Osteoblast (primary cell): ENCODE measurements at regions not wholly inside any gene's neighbourhood (a gene's known extent, or its start where the extent isn't known, plus 50 kb on each side); places are given as distances from the start of the nearest gene placed in this dataset.
A peak's percentile ranks its signal among the peaks of the same experiment; 100 is the strongest.

ENCODE experiments used
- DNase-seq: peaks from one replicate; pipeline ENCODE4 v3.0.0; 2011; ENCODE audit warnings: low spot score, mixed read lengths; ENCODE audit not compliant: insufficient read length; ENCODE audit errors: missing footprints
- H2AFZ ChIP-seq: 2 replicates; pipeline ENCODE4 v1.6.0; 2011; ENCODE audit warnings: mild to moderate bottlenecking, low read length
- H3K27ac ChIP-seq: 2 replicates; pipeline ENCODE4 v1.5.1; 2011; ENCODE audit warnings: mild to moderate bottlenecking, low read depth, low read length, moderate library complexity
- H3K27me3 ChIP-seq: 2 replicates; pipeline ENCODE4 v1.6.0; 2012; ENCODE audit warnings: mild to moderate bottlenecking, control low read depth, inconsistent platforms, low read length, moderate library complexity; ENCODE audit not compliant: insufficient read depth
- H3K36me3 ChIP-seq: 2 replicates; pipeline ENCODE4 v1.5.1; 2011; ENCODE audit warnings: mild to moderate bottlenecking, low read length, control low read depth, moderate library complexity; ENCODE audit not compliant: insufficient read depth
- H3K4me1 ChIP-seq: 2 replicates; pipeline ENCODE4 v1.5.1; 2011; ENCODE audit warnings: mild to moderate bottlenecking, low read length, control low read depth, moderate library complexity; ENCODE audit not compliant: insufficient read depth
- H3K4me2 ChIP-seq: 2 replicates; pipeline ENCODE4 v1.6.0; 2011; ENCODE audit warnings: mild to moderate bottlenecking, low read length; ENCODE audit not compliant: insufficient read depth
- H3K4me3 ChIP-seq: fragments of 200-600 bp; sonication (generic); 3 replicates; pipeline ENCODE4 v1.5.1; 2012; ENCODE audit warnings: mild to moderate bottlenecking, low read length, inconsistent platforms; ENCODE audit not compliant: insufficient read depth
- H3K79me2 ChIP-seq: 2 replicates; pipeline ENCODE4 v1.6.0; 2012; ENCODE audit warnings: mild to moderate bottlenecking, low read length, control low read depth, inconsistent platforms; ENCODE audit not compliant: insufficient read depth
- H3K9me3 ChIP-seq: 2 replicates; pipeline ENCODE4 v1.5.1; 2011; ENCODE audit warnings: low read depth, low read length, control low read depth
- H4K20me1 ChIP-seq: 2 replicates; pipeline ENCODE4 v1.6.0; 2012; ENCODE audit warnings: mild to moderate bottlenecking, low read length, control low read depth; ENCODE audit not compliant: insufficient read depth
- CTCF ChIP-seq: IDR thresholded peaks from 2 replicates; pipeline ENCODE4 v1.5.1; 2011; ENCODE audit warnings: mild to moderate bottlenecking, low read depth, low read length, moderate library complexity; ENCODE audit errors: extremely low read depth

DNA sequence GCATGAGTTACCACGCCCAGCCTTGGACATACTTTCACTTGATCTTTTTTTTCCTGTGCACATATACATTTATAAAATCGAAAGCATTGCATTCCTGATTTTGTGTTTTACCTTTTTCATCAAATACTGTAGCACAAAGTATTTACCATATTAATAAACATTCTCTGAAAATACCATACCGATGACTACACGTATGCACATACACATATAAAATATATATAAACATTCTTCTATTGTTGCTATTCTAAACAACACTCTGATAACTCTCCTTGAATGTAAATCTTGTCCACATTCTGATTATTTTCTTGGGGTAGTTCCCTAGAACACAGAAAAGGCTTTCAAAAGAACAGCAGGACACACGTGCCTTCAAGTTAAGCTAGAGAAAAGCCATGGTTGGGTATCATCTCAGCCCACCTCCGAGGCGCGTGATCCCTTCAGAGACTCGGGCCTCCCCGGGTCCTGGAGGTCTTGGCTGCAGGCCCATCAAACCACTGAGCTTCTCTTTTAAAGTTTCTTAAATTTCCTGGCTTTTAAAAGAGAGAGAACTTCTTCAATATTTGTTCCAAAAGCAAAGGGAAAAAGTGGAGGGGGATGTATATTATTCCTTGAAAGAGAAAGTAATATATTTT lies 198.1 kb downstream of the MYLK4 start:
- H3K36me3 ChIP-seq: no peaks in the 10 kb centered on the region
- H3K27ac ChIP-seq: no peak overlapping the region
- no peaks in the 10 kb centered on the region for H3K79me2 ChIP-seq
- H3K9me3 ChIP-seq: no peaks in the 10 kb centered on the region
- no peak overlapping the region for H3K4me3 ChIP-seq
- H2AFZ ChIP-seq: peak overlapping the region; percentile 69
- no peaks in the 10 kb centered on the region for H4K20me1 ChIP-seq
- H3K4me1 ChIP-seq: peaks cover 4% of the 10 kb centered on the region
- TF ChIP-seq CTCF: no peak
- no peak for DNase-seq
- peaks cover 8% of the 10 kb centered on the region for H3K27me3 ChIP-seq
- H3K4me2 ChIP-seq: peak overlapping the region; percentile 3

- no peak overlapping the region for H3K27ac ChIP-seq
These were observed 199.0 kb downstream of the MYLK4 start for GRCh38 chr6:2551705-2552104.

DNA sequence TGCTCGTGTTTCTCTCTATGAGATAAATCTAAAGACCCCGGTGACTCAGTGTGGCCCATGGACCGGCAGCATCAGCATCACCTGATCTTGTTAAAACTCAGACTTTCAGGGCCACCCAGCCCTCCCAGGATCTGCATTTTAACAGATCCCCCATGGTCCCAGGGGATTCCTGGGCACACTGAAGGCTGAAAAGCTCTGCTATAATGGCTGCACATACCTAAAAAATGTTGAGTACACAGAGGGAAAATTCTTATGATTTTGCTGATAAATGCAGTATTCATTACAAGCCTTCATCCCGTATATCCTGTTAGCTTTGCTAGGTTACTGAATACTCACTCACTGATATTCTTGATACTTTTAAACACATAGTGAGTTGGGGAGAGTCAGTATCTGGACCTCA lies 200.5 kb downstream of the MYLK4 start:
- Histone ChIP-seq H3K9me3 (no peaks in the 10 kb centered on the region), H3K4me2 (no peak overlapping the region), H3K36me3 (no peaks in the 10 kb centered on the region), H2AFZ (no peak overlapping the region), H3K4me1 (peaks cover 4% of the 10 kb centered on the region), H3K79me2 (no peaks in the 10 kb centered on the region), H3K27ac (no peak overlapping the region), H3K27me3 (peaks cover 7% of the 10 kb centered on the region), H4K20me1 (no peaks in the 10 kb centered on the region), H3K4me3 (no peak overlapping the region)
- no peak for DNase-seq
- no peak for TF ChIP-seq CTCF

More at GRCh38 chr6:2551705-2552104, 199.0 kb downstream of the MYLK4 start:
- Histone ChIP-seq H3K9me3 (no peaks in the 10 kb centered on the region), H2AFZ (no peak overlapping the region), H3K36me3 (no peaks in the 10 kb centered on the region), H3K4me2 (no peak overlapping the region), H3K4me1 (peaks cover 4% of the 10 kb centered on the region), H4K20me1 (no peaks in the 10 kb centered on the region), H3K79me2 (no peaks in the 10 kb centered on the region), H3K27me3 (peaks cover 4% of the 10 kb centered on the region), H3K4me3 (no peak overlapping the region)
- no peak for TF ChIP-seq CTCF
- DNase-seq: no peak

DNA sequence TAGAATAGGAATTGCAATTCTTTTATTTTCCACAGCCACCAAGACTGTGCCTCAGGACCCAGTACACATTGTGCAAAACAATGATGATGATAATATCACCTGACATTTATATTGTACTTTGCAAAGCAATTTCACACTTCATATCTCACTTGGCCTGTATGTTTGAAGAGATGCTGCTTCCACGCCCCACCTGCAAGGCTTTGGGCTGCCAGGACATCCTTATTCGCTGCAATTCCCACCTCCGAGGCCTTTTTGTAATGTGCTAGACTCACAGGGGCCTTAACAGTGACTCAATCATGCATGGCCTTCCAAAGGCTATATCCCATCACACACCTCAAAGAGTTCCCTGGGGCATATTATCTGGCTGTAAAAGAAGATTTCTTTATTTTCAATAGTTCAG lies 200.9 kb downstream of the MYLK4 start:
- H3K4me2 ChIP-seq: no peak overlapping the region
- no peaks in the 10 kb centered on the region for H3K79me2 ChIP-seq
- H3K4me1 ChIP-seq: peaks cover 4% of the 10 kb centered on the region
- H3K36me3 ChIP-seq: no peaks in the 10 kb centered on the region
- peaks cover 7% of the 10 kb centered on the region for H3K27me3 ChIP-seq
- no peak overlapping the region for H2AFZ ChIP-seq
- TF ChIP-seq CTCF: no peak
- H3K27ac ChIP-seq: no peak overlapping the region
- no peak overlapping the region for H3K4me3 ChIP-seq
- no peaks in the 10 kb centered on the region for H4K20me1 ChIP-seq
- no peak for DNase-seq
- no peaks in the 10 kb centered on the region for H3K9me3 ChIP-seq
